Panc1 (cell line): ENCODE measurements at regions not wholly inside any gene's neighbourhood (a gene's known extent, or its start where the extent isn't known, plus 50 kb on each side); places are given as distances from the start of the nearest gene placed in this dataset.

ENCODE experiments used
- CTCF ChIP-seq: fragments of 450-650 bp; IDR thresholded peaks from 2 replicates; pipeline ENCODE4 v1.5.1; 2017; ENCODE audit warnings: mild to moderate bottlenecking
- POLR2AphosphoS5 ChIP-seq: IDR thresholded peaks from 2 replicates; pipeline ENCODE4 v1.6.1; 2012; ENCODE audit warnings: mild to moderate bottlenecking, low read depth, low read length, moderate library complexity
- SIN3A ChIP-seq: IDR thresholded peaks from 2 replicates; pipeline ENCODE4 v1.6.1; 2012; ENCODE audit warnings: low read depth, mild to moderate bottlenecking, low read length, moderate library complexity, borderline replicate concordance; ENCODE audit not compliant: insufficient read depth
- TCF7L2 ChIP-seq: IDR thresholded peaks from 2 replicates; pipeline ENCODE4 v1.6.1; 2011; ENCODE audit warnings: mild to moderate bottlenecking, low read depth, low read length, inconsistent platforms

- TF ChIP-seq CTCF (no peak), SIN3A (no peak), TCF7L2 (no peak), POLR2AphosphoS5 (no peak)
Measured at GRCh38 chr13:105341758-105342157, 1193.7 kb downstream of the EFNB2 start.
